LNCaP clone FGC (cell line): ENCODE measurements at regions not wholly inside any gene's neighbourhood (a gene's known extent, or its start where the extent isn't known, plus 50 kb on each side); places are given as distances from the start of the nearest gene placed in this dataset.

Source experiments
- DNase-seq: peaks from one replicate; pipeline ENCODE4 v3.0.0-alpha.2; 2011; ENCODE audit warnings: low read depth
- H3K4me3 ChIP-seq: 2 replicates; pipeline ENCODE4 v1.5.1; 2011; ENCODE audit warnings: mild to moderate bottlenecking, low read depth, low read length, control low read depth
- CTCF ChIP-seq: IDR thresholded peaks from 2 replicates; pipeline ENCODE4 v1.5.1; 2012; ENCODE audit warnings: mild to moderate bottlenecking; ENCODE audit not compliant: control insufficient read depth, insufficient read depth; ENCODE audit errors: extremely low read depth

GRCh38 chr9:134236001-134236421, 71.6 kb upstream of the RNU6ATAC start:
- DNase-seq = no peak
- no peak for TF ChIP-seq CTCF
- H3K4me3 ChIP-seq = no peak overlapping the region

GRCh38 chr9:134236935-134237629, 72.7 kb upstream of the RNU6ATAC start:
- no peak overlapping the region for H3K4me3 ChIP-seq
- DNase-seq = no peak
- no peak for TF ChIP-seq CTCF

GRCh38 chr9:134237630-134238265, 73.4 kb upstream of the RNU6ATAC start:
- TF ChIP-seq CTCF = no peak
- DNase-seq = no peak
- H3K4me3 ChIP-seq = no peak overlapping the region

GRCh38 chr9:134239130-134239903, 75.0 kb upstream of the RNU6ATAC start:
- H3K4me3 ChIP-seq = no peak overlapping the region
- TF ChIP-seq CTCF = no peak
- DNase-seq = no peak

GRCh38 chr9:134239939-134240338, 75.6 kb upstream of the RNU6ATAC start:
- no peak for TF ChIP-seq CTCF
- no peak overlapping the region for H3K4me3 ChIP-seq
- DNase-seq = no peak

GRCh38 chr9:134240361-134240760, 76.0 kb upstream of the RNU6ATAC start:
- TF ChIP-seq CTCF = no peak
- H3K4me3 ChIP-seq = no peak overlapping the region
- DNase-seq = no peak
